ENCODE measurements at regions not wholly inside any gene's neighbourhood (a gene's known extent, or its start where the extent isn't known, plus 50 kb on each side); places are given as distances from the start of the nearest gene placed in this dataset.

GRCh38 chr6:134605034-134605433 lies 287.1 kb upstream of the SGK1 start (continued):
- TF ChIP-seq, protein P1, sequence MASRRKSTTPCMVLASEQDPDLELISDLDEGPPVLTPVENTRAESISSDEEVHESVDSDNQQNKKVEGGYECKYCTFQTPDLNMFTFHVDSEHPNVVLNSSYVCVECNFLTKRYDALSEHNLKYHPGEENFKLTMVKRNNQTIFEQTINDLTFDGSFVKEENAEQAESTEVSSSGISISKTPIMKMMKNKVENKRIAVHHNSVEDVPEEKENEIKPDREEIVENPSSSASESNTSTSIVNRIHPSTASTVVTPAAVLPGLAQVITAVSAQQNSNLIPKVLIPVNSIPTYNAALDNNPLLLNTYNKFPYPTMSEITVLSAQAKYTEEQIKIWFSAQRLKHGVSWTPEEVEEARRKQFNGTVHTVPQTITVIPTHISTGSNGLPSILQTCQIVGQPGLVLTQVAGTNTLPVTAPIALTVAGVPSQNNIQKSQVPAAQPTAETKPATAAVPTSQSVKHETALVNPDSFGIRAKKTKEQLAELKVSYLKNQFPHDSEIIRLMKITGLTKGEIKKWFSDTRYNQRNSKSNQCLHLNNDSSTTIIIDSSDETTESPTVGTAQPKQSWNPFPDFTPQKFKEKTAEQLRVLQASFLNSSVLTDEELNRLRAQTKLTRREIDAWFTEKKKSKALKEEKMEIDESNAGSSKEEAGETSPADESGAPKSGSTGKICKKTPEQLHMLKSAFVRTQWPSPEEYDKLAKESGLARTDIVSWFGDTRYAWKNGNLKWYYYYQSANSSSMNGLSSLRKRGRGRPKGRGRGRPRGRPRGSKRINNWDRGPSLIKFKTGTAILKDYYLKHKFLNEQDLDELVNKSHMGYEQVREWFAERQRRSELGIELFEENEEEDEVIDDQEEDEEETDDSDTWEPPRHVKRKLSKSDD (conservative IDR thresholded peaks at IDR 0.05; ENCODE audit: low read length) = no peak
- TF ChIP-seq, protein P2, sequence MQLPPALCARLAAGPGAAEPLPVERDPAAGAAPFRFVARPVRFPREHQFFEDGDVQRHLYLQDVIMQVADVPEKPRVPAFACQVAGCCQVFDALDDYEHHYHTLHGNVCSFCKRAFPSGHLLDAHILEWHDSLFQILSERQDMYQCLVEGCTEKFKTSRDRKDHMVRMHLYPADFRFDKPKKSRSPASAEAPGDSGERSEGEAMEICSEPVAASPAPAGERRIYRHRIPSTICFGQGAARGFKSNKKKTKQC (CRISPR knock-in tag; IDR thresholded peaks at IDR 0.05) = no peak
- TF ChIP-seq SP1 (CRISPR knock-in tag; IDR thresholded peaks at IDR 0.05) (peak; percentile 37), CSDE1 (IDR thresholded peaks at IDR 0.05) (no peak), SETDB1 (IDR thresholded peaks at IDR 0.05; ENCODE audit: low read length) (no peak), DEAF1 (CRISPR knock-in tag; IDR thresholded peaks at IDR 0.05) (no peak), TCFL5 (CRISPR knock-in tag; conservative IDR thresholded peaks at IDR 0.05) (no peak), NONO (IDR thresholded peaks at IDR 0.05; ENCODE audit: low read depth in 2 of 2, low read length in 1 of 2) (no peak), POLR3G (IDR thresholded peaks at IDR 0.05; ENCODE audit: extremely low read depth, insufficient read length, insufficient replicate concordance) (no peak), SMARCE1 (IDR thresholded peaks at IDR 0.05) (peak; percentile 33; the same call in 1 of the 2 replicates), L3MBTL2 (IDR thresholded peaks at IDR 0.05) (no peak), NR2C1 (IDR thresholded peaks at IDR 0.05) (no peak), NR2C1 (tag; IDR thresholded peaks at IDR 0.05) (no peak), ZSCAN32 (CRISPR knock-in tag; IDR thresholded peaks at IDR 0.05) (no peak), ZNF395 (CRISPR knock-in tag; IDR thresholded peaks at IDR 0.05) (no peak), ZNF124 (CRISPR knock-in tag; IDR thresholded peaks at IDR 0.05) (no peak), NCOA2 (IDR thresholded peaks at IDR 0.05; ENCODE audit: partially characterized antibody in 2 of 2) (no peak), ZNF41 (CRISPR knock-in tag; conservative IDR thresholded peaks at IDR 0.05) (no peak), TAL1 (IDR thresholded peaks at IDR 0.05) (peak; percentile 76), MTA2 (IDR thresholded peaks at IDR 0.05; ENCODE audit: low read depth) (0 out of 2 replicates have a peak, but pooled peaks have one; percentile 28)
- TF ChIP-seq, protein P3, sequence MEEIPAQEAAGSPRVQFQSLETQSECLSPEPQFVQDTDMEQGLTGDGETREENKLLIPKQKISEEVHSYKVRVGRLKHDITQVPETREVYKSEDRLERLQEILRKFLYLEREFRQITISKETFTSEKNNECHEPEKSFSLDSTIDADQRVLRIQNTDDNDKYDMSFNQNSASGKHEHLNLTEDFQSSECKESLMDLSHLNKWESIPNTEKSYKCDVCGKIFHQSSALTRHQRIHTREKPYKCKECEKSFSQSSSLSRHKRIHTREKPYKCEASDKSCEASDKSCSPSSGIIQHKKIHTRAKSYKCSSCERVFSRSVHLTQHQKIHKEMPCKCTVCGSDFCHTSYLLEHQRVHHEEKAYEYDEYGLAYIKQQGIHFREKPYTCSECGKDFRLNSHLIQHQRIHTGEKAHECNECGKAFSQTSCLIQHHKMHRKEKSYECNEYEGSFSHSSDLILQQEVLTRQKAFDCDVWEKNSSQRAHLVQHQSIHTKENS (CRISPR knock-in tag; IDR thresholded peaks at IDR 0.05) = no peak
